Activated naive CD8-positive, alpha-beta T cell treated with anti-CD3 and anti-CD28 coated beads, Interleukin-2, amount 10 ng/mL, durations not matched to agents 7 days and 5 days (primary cell): ENCODE measurements at regions not wholly inside any gene's neighbourhood (a gene's known extent, or its start where the extent isn't known, plus 50 kb on each side); places are given as distances from the start of the nearest gene placed in this dataset.
"Not testable (repeated sequence)": the region's sequence is repeated elsewhere in the genome, so short reads cannot be mapped to it uniquely, and the experiment has no call there.

Source experiments
- ATAC-seq: fragments of 150-1000 bp; cut with Tn5 transposase; one replicate; pipeline ENCODE4 v1.10.0; 2021; ENCODE audit warnings: low read depth, moderate library complexity
- POLR2A ChIA-PET: fragments of 350-600 bp; sonication (Branson Sonifier 250); formaldehyde crosslinking; loops from one replicate; lab custom pipeline; 2021; ENCODE audit warnings: antibody characterized with exemption; lab: Charles Lee
- DNase-seq: peaks from one replicate; pipeline ENCODE4 v3.0.0; 2021
- H3K27ac Mint-ChIP-seq: one replicate; pipeline ENCODE4 v1.8.0; 2022; ENCODE audit warnings: mild to moderate bottlenecking, mixed read lengths
- H3K27me3 Mint-ChIP-seq: one replicate; pipeline ENCODE4 v1.8.0; 2022; ENCODE audit warnings: mild to moderate bottlenecking, moderate library complexity, mixed read lengths
- H3K36me3 Mint-ChIP-seq: one replicate; pipeline ENCODE4 v1.8.0; 2021; ENCODE audit warnings: mild to moderate bottlenecking, mixed read lengths
- H3K4me1 Mint-ChIP-seq: one replicate; pipeline ENCODE4 v1.8.0; 2021; ENCODE audit warnings: mixed read lengths
- H3K4me3 Mint-ChIP-seq: one replicate; pipeline ENCODE4 v1.8.0; 2022; ENCODE audit warnings: mild to moderate bottlenecking, moderate library complexity, mixed read lengths
- H3K9me3 Mint-ChIP-seq: one replicate; pipeline ENCODE4 v1.8.0; 2021; ENCODE audit warnings: mixed read lengths

GRCh38 chr1:157262891-157263290 is 124.7 kb upstream of the ETV3 start:
- POLR2A ChIA-PET, result no interaction called here
- DNase-seq (no peak), ATAC-seq (no peak)
- Mint-ChIP-seq H3K36me3 (no peaks in the 10 kb centered on the region), H3K4me1 (no peaks in the 10 kb centered on the region), H3K27ac (no peak overlapping the region), H3K27me3 (peaks cover 7% of the 10 kb centered on the region), H3K4me3 (no peak overlapping the region), H3K9me3 (no peaks in the 10 kb centered on the region)

GRCh38 chr1:157262422-157262821 is 124.2 kb upstream of the ETV3 start:
- H3K9me3 Mint-ChIP-seq, result no peaks in the 10 kb centered on the region
- H3K27me3 Mint-ChIP-seq, result peaks cover 7% of the 10 kb centered on the region
- no peak for ATAC-seq
- no peak overlapping the region for H3K27ac Mint-ChIP-seq
- no peak for DNase-seq
- no peaks in the 10 kb centered on the region for H3K36me3 Mint-ChIP-seq
- no peaks in the 10 kb centered on the region for H3K4me1 Mint-ChIP-seq
- no peak overlapping the region for H3K4me3 Mint-ChIP-seq
- POLR2A ChIA-PET, result no interaction called here

DNA sequence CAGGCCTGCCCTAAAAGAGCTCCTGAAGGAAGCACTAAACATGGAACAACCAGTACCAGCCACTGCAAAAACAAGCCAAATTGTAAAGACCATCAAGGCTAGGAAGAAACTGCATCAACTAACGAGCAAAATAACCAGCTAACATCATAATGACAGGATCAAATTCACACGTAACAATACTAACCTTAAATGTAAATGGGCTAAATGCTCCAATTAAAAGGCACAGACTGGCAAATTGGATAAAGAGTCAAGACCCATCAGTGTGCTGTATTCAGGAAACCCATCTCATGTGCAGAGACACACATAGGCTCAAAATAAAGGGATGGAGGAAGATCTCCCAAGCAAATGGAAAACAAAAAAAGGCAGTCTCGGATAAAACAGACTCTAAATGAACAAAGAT is 117.7 kb upstream of the ETV3 start:
- H3K27ac Mint-ChIP-seq, H3K36me3 Mint-ChIP-seq, H3K9me3 Mint-ChIP-seq, ATAC-seq, H3K4me1 Mint-ChIP-seq, DNase-seq, H3K4me3 Mint-ChIP-seq, POLR2A ChIA-PET: not testable (repeated sequence)
- H3K27me3 Mint-ChIP-seq, result peaks cover 20% of the 10 kb centered on the region

DNA sequence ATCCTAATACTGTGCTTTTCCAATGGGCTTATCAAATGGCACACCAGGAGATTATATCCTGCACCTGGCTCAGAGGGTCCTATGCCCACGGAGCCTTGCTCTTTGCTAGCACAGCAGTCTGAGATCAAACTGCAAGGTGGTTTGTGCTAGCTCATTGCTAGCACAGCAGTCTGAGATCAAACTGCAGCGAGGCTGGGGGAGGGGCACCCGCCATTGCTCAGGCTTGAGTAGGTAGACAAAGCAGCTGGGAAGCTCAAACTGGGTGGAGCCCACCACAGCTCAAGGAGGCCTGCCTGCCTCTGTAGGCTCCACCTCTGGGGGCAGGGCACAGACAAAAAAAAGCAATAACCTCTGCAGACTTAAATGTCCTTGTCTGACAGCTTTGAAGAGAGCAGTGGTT is 116.0 kb upstream of the ETV3 start:
- H3K27me3 Mint-ChIP-seq, result peaks cover 24% of the 10 kb centered on the region
- H3K36me3 Mint-ChIP-seq, ATAC-seq, POLR2A ChIA-PET, H3K27ac Mint-ChIP-seq, DNase-seq, H3K4me3 Mint-ChIP-seq, H3K9me3 Mint-ChIP-seq, H3K4me1 Mint-ChIP-seq: not testable (repeated sequence)

- Mint-ChIP-seq H3K4me1 (no peaks in the 10 kb centered on the region), H3K9me3 (peaks cover 6% of the 10 kb centered on the region), H3K27ac (no peak overlapping the region), H3K4me3 (no peak overlapping the region), H3K27me3 (peaks cover 24% of the 10 kb centered on the region), H3K36me3 (no peaks in the 10 kb centered on the region)
- DNase-seq, result no peak
- ATAC-seq, result no peak
- POLR2A ChIA-PET, result no interaction called here
These were observed 114.3 kb upstream of the ETV3 start for GRCh38 chr1:157252473-157252872.

GRCh38 chr1:157249739-157250138 is 111.5 kb upstream of the ETV3 start:
- Mint-ChIP-seq H3K4me1 (no peaks in the 10 kb centered on the region), H3K27ac (no peak overlapping the region), H3K9me3 (peaks cover 2% of the 10 kb centered on the region), H3K27me3 (peaks cover 28% of the 10 kb centered on the region), H3K4me3 (no peak overlapping the region), H3K36me3 (no peaks in the 10 kb centered on the region)
- no peak for DNase-seq
- POLR2A ChIA-PET, result no interaction called here
- ATAC-seq, result no peak

DNA sequence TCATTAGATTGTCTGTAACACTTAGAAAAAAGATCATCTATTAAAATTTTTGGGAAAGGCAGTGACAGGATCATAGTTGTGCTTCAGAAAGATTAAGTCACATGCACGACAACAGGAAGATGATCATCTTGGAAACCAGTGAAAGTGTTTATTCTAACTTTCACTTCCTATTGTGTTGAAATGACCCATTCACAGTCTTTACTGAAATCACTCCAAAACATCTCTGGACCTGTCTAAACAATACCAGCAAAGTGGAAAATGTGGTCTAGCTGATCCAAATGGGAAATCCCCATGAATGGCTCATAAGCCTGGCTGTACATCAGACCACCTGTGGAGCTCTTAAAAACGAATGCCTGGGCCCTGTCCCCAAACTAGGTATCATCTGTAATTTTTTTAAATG is 111.1 kb upstream of the ETV3 start:
- ATAC-seq (no peak), DNase-seq (no peak)
- POLR2A ChIA-PET, result no interaction called here
- Mint-ChIP-seq H3K27ac (no peak overlapping the region), H3K4me3 (no peak overlapping the region), H3K4me1 (no peaks in the 10 kb centered on the region), H3K27me3 (peaks cover 32% of the 10 kb centered on the region), H3K36me3 (no peaks in the 10 kb centered on the region), H3K9me3 (peaks cover 3% of the 10 kb centered on the region)

- peaks cover 29% of the 10 kb centered on the region for H3K27me3 Mint-ChIP-seq
- H3K9me3 Mint-ChIP-seq, result not testable (repeated sequence)
These were observed 109.5 kb upstream of the ETV3 start for GRCh38 chr1:157247764-157248049.

GRCh38 chr1:157247005-157247763 is 109.0 kb upstream of the ETV3 start:
- H3K36me3 Mint-ChIP-seq, result no peaks in the 10 kb centered on the region
- H3K9me3 Mint-ChIP-seq, result peaks cover 1% of the 10 kb centered on the region
- DNase-seq (no peak), ATAC-seq (no peak)
- POLR2A ChIA-PET, result no interaction called here
- no peaks in the 10 kb centered on the region for H3K4me1 Mint-ChIP-seq
- H3K27me3 Mint-ChIP-seq, result peaks cover 25% of the 10 kb centered on the region
- H3K27ac Mint-ChIP-seq, result no peak overlapping the region
- H3K4me3 Mint-ChIP-seq, result no peak overlapping the region

More at GRCh38 chr1:157247764-157248049, 109.5 kb upstream of the ETV3 start:
- H3K36me3 Mint-ChIP-seq, H3K27ac Mint-ChIP-seq, DNase-seq, H3K4me3 Mint-ChIP-seq, H3K4me1 Mint-ChIP-seq, POLR2A ChIA-PET, ATAC-seq: not testable (repeated sequence)

DNA sequence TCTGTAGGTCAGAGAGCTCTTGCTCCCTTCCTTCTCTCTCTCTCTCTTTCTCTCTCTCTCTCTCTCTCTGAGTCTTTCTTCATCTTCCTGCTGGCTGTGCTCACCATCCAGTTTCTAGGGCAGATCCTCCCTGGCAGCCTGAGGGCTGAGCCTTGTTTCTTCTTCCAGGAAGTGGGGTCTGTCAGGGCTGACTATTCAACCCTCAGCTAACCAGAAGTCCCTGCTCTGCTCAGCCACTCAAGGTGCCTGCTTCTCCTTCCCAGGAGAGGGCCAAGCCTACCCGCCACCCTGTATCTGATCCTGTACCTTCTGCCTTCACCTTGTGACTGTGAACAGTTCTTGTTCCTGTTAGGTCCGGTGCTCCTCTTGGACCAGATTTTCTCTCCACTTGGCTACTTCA is 107.6 kb upstream of the ETV3 start:
- Mint-ChIP-seq H3K4me3 (no peak overlapping the region), H3K27ac (no peak overlapping the region), H3K9me3 (peaks cover 1% of the 10 kb centered on the region), H3K27me3 (peaks cover 18% of the 10 kb centered on the region), H3K4me1 (no peaks in the 10 kb centered on the region), H3K36me3 (no peaks in the 10 kb centered on the region)
- DNase-seq, result no peak
- ATAC-seq, result no peak
- POLR2A ChIA-PET, result no interaction called here

- POLR2A ChIA-PET, result no interaction called here
These were observed 103.0 kb upstream of the ETV3 start for GRCh38 chr1:157241185-157241538.

GRCh38 chr1:157240495-157241184 is 102.4 kb upstream of the ETV3 start:
- ATAC-seq (no peak), DNase-seq (no peak)
- POLR2A ChIA-PET, result no interaction called here
- Mint-ChIP-seq H3K4me1 (no peaks in the 10 kb centered on the region), H3K27ac (no peak overlapping the region), H3K4me3 (no peak overlapping the region), H3K27me3 (peaks cover 19% of the 10 kb centered on the region), H3K36me3 (no peaks in the 10 kb centered on the region), H3K9me3 (peaks cover 1% of the 10 kb centered on the region)

More at GRCh38 chr1:157241185-157241538, 103.0 kb upstream of the ETV3 start:
- ATAC-seq, result no peak
- H3K27me3 Mint-ChIP-seq, result peaks cover 19% of the 10 kb centered on the region
- H3K4me3 Mint-ChIP-seq, result no peak overlapping the region
- no peak for DNase-seq
- peaks cover 1% of the 10 kb centered on the region for H3K9me3 Mint-ChIP-seq
- no peaks in the 10 kb centered on the region for H3K36me3 Mint-ChIP-seq
- H3K4me1 Mint-ChIP-seq, result no peaks in the 10 kb centered on the region
- H3K27ac Mint-ChIP-seq, result no peak overlapping the region

DNA sequence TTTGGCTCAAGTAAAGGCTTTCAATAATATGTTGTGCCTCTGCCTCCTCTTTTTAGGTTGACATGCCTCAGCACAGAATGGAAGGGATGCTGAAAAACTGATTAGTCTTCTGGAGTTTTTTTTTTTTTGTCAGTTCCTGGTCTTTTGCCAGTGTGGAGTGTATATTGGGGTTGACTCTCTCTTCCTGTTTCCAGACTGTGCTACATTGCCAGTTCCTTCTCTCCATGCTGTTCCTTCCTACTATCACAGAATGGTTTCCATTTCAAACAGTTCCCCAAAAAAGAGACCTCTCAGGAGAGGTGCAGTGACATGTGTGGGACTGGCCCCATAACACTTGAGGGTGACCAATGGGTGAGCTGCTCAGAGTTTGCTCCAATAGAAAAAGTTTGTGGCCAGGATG is 101.7 kb upstream of the ETV3 start:
- Mint-ChIP-seq H3K27ac (no peak overlapping the region), H3K9me3 (peaks cover 1% of the 10 kb centered on the region), H3K27me3 (peaks cover 20% of the 10 kb centered on the region), H3K4me1 (no peaks in the 10 kb centered on the region), H3K36me3 (no peaks in the 10 kb centered on the region), H3K4me3 (no peak overlapping the region)
- no peak for DNase-seq
- ATAC-seq, result no peak
- POLR2A ChIA-PET, result no interaction called here

DNA sequence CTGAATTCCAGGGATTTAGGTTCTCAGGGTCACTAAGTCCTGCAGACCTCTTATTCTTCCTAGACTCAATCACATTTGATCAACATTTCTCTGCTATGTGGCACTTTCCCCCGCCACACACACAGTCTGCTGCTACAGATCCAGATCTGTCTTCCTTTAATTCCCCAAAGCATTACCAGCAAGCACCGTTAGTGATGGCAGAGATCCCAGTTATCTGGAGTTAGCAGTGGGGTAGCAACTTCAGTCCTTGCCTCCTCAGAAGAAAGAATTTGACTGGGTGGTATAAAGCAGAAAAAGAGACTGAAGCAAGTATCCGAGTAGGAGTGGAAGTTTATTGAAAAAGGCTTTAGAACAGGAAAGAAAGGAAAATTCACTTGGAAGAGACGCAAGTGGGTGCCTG is 100.4 kb upstream of the ETV3 start:
- DNase-seq (no peak), ATAC-seq (no peak)
- no peaks in the 10 kb centered on the region for H3K36me3 Mint-ChIP-seq
- POLR2A ChIA-PET, result no interaction called here
- no peak overlapping the region for H3K4me3 Mint-ChIP-seq
- H3K4me1 Mint-ChIP-seq, result no peaks in the 10 kb centered on the region
- no peaks in the 10 kb centered on the region for H3K9me3 Mint-ChIP-seq
- H3K27me3 Mint-ChIP-seq, result peaks cover 19% of the 10 kb centered on the region
- no peak overlapping the region for H3K27ac Mint-ChIP-seq
